MM.1S (cell line): ENCODE measurements at regions not wholly inside any gene's neighbourhood (a gene's known extent, or its start where the extent isn't known, plus 50 kb on each side); places are given as distances from the start of the nearest gene placed in this dataset.

ENCODE experiments used
- DNase-seq: peaks from one replicate; pipeline ENCODE4 v3.0.0-alpha.2; 2015
- H2AFZ ChIP-seq: fragments of 300-600 bp; sonication (generic); 2 replicates; pipeline ENCODE4 v1.6.0; 2016; ENCODE audit warnings: antibody characterized with exemption, low read length
- H3F3A ChIP-seq: fragments of 300-600 bp; sonication (generic); 2 replicates; pipeline ENCODE4 v1.6.1; 2016; ENCODE audit warnings: mild to moderate bottlenecking, antibody characterized with exemption, low read length, moderate library complexity, mixed read lengths; ENCODE audit not compliant: insufficient read depth
- H3K27ac ChIP-seq: fragments of 300-600 bp; sonication (generic); 2 replicates; pipeline ENCODE4 v1.5.1; 2016; ENCODE audit warnings: mild to moderate bottlenecking, low read length
- H3K27me3 ChIP-seq: fragments of 300-600 bp; sonication (generic); replicated peaks from 2 replicates; pipeline ENCODE4 v1.6.0; 2016; ENCODE audit warnings: low read length; ENCODE audit not compliant: insufficient read depth
- H3K36me3 ChIP-seq: fragments of 300-600 bp; sonication (generic); replicated peaks from 2 replicates; pipeline ENCODE4 v1.6.1; 2016; ENCODE audit warnings: mild to moderate bottlenecking, low read length, mixed read lengths; ENCODE audit not compliant: insufficient read depth
- H3K4me1 ChIP-seq: fragments of 300-600 bp; sonication (generic); 2 replicates; pipeline ENCODE4 v1.6.1; 2016; ENCODE audit warnings: low read length, mixed read lengths
- H3K4me2 ChIP-seq: fragments of 300-600 bp; sonication (generic); 2 replicates; pipeline ENCODE4 v1.6.0; 2016; ENCODE audit warnings: low read depth, low read length
- H3K4me3 ChIP-seq: fragments of 300-600 bp; sonication (generic); 2 replicates; pipeline ENCODE4 v1.5.1; 2016; ENCODE audit warnings: low read length, mixed read lengths
- H3K79me2 ChIP-seq: fragments of 300-600 bp; sonication (generic); 2 replicates; pipeline ENCODE4 v1.6.1; 2016; ENCODE audit warnings: mixed run types, low read length, mixed read lengths
- H3K9ac ChIP-seq: fragments of 300-600 bp; sonication (generic); 2 replicates; pipeline ENCODE4 v1.6.1; 2016; ENCODE audit warnings: low read length, mixed read lengths
- H3K9me2 ChIP-seq: fragments of 300-600 bp; sonication (generic); replicated peaks from 2 replicates; pipeline ENCODE4 v1.6.1; 2016; ENCODE audit warnings: mild to moderate bottlenecking, low read length, mixed read lengths; ENCODE audit not compliant: insufficient read depth
- H3K9me3 ChIP-seq: fragments of 300-600 bp; sonication (generic); replicated peaks from 2 replicates; pipeline ENCODE4 v1.6.1; 2016; ENCODE audit warnings: mild to moderate bottlenecking, low read length, mixed read lengths; ENCODE audit not compliant: insufficient read depth
- H4K20me1 ChIP-seq: fragments of 300-600 bp; sonication (generic); 2 replicates; pipeline ENCODE4 v1.6.1; 2016; ENCODE audit warnings: mild to moderate bottlenecking, low read length, moderate library complexity, mixed read lengths; ENCODE audit not compliant: insufficient read depth
- CTCF ChIP-seq: fragments of 300-600 bp; sonication (generic); IDR thresholded peaks from 2 replicates; pipeline ENCODE4 v1.5.1; 2016; ENCODE audit warnings: antibody characterized with exemption, low read length, mixed read lengths
- EZH2 ChIP-seq: fragments of 300-600 bp; sonication (generic); optimal IDR thresholded peaks from 2 replicates; pipeline ENCODE3; 2017; ENCODE audit warnings: low read depth, mild to moderate bottlenecking, antibody characterized with exemption, low read length, mixed read lengths
- EZH2phosphoT487 ChIP-seq: fragments of 300-600 bp; sonication (generic); IDR thresholded peaks from 2 replicates; pipeline ENCODE4 v1.6.1; 2018; ENCODE audit warnings: antibody characterized with exemption, low read length

DNA sequence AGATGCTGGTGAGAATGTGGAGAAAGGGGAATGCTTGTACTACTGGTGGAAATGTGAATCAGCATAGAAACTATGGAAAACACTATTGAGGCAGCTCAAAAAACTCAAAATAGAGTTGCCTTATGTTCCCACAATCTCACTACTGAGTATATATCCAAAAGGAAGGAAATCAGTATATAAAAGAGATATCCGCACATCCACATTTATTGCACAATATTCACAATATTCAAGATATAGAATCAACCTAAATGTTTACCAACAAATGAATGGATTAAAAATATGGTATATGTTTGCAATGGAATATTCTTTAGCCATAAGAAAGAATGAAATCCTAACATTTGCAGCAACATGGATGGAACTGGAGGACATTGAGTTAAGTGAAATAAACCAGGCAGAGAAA, 686.8 kb downstream of the OTOL1 start:
- Histone ChIP-seq H3F3A (no peaks in the 10 kb centered on the region), H3K36me3 (no peaks in the 10 kb centered on the region), H3K9me2 (no peaks in the 10 kb centered on the region), H3K4me3 (no peak overlapping the region), H3K79me2 (no peaks in the 10 kb centered on the region), H3K4me1 (no peaks in the 10 kb centered on the region), H3K27ac (no peak overlapping the region), H3K9me3 (no peaks in the 10 kb centered on the region), H3K4me2 (no peak overlapping the region), H2AFZ (no peak overlapping the region), H4K20me1 (no peaks in the 10 kb centered on the region), H3K27me3 (no peaks in the 10 kb centered on the region), H3K9ac (no peak overlapping the region)
- DNase-seq: no peak
- TF ChIP-seq CTCF (no peak), EZH2phosphoT487 (no peak), EZH2 (no peak)

- Histone ChIP-seq H3K9ac (no peak overlapping the region), H2AFZ (no peak overlapping the region), H3K9me2 (no peaks in the 10 kb centered on the region), H3K4me2 (no peak overlapping the region), H3K79me2 (no peaks in the 10 kb centered on the region), H3K36me3 (no peaks in the 10 kb centered on the region), H3K27ac (no peak overlapping the region), H3K4me1 (peaks cover 5% of the 10 kb centered on the region), H3K9me3 (no peaks in the 10 kb centered on the region), H3K4me3 (no peak overlapping the region), H4K20me1 (no peaks in the 10 kb centered on the region), H3F3A (no peaks in the 10 kb centered on the region), H3K27me3 (no peaks in the 10 kb centered on the region)
- no peak for DNase-seq
- TF ChIP-seq EZH2phosphoT487 (no peak), CTCF (no peak), EZH2 (no peak)
Observed at GRCh38 chr3:162192340-162193029, 695.9 kb downstream of the OTOL1 start.

- Histone ChIP-seq H3F3A (no peaks in the 10 kb centered on the region), H4K20me1 (no peaks in the 10 kb centered on the region), H3K27ac (no peak overlapping the region), H2AFZ (no peak overlapping the region), H3K4me3 (no peak overlapping the region), H3K9ac (no peak overlapping the region), H3K36me3 (no peaks in the 10 kb centered on the region), H3K9me2 (no peaks in the 10 kb centered on the region), H3K4me2 (no peak overlapping the region), H3K27me3 (no peaks in the 10 kb centered on the region), H3K79me2 (no peaks in the 10 kb centered on the region), H3K4me1 (peaks cover 5% of the 10 kb centered on the region), H3K9me3 (no peaks in the 10 kb centered on the region)
- TF ChIP-seq CTCF (no peak), EZH2 (no peak), EZH2phosphoT487 (no peak)
- no peak for DNase-seq
Observed at GRCh38 chr3:162193148-162194095, 696.8 kb downstream of the OTOL1 start.
